Neural cell (in vitro differentiated cells): ENCODE measurements at regions not wholly inside any gene's neighbourhood (a gene's known extent, or its start where the extent isn't known, plus 50 kb on each side); places are given as distances from the start of the nearest gene placed in this dataset.

Experiments used
- CTCF ChIP-seq: fragments of 450-650 bp; IDR thresholded peaks from 2 replicates; pipeline ENCODE4 v1.5.1; 2014; ENCODE audit warnings: antibody characterized with exemption, mild to moderate bottlenecking, moderate library complexity; ENCODE audit not compliant: poor library complexity, severe bottlenecking
- EP300 ChIP-seq: fragments of 450-650 bp; conservative IDR thresholded peaks from 2 replicates; pipeline ENCODE4 v1.6.1; 2014; ENCODE audit warnings: antibody characterized with exemption, mild to moderate bottlenecking, moderate library complexity; ENCODE audit not compliant: poor library complexity, severe bottlenecking
- EZH2 ChIP-seq: fragments of 200-600, 300-800 bp; shearing (Covaris generic), sonication (generic); IDR thresholded peaks from 2 replicates; pipeline ENCODE4 v1.6.1; 2014; ENCODE audit warnings: antibody characterized with exemption, low read length, borderline replicate concordance, mild to moderate bottlenecking; ENCODE audit not compliant: insufficient read depth, poor library complexity, severe bottlenecking
- POLR2AphosphoS5 ChIP-seq: IDR thresholded peaks from 2 replicates; pipeline ENCODE4 v1.6.1; 2012
- RAD21 ChIP-seq: fragments of 450-650 bp; conservative IDR thresholded peaks from 2 replicates; pipeline ENCODE4 v1.6.1; 2014; ENCODE audit warnings: antibody characterized with exemption, mild to moderate bottlenecking, moderate library complexity
- REST ChIP-seq: IDR thresholded peaks from 2 replicates; pipeline ENCODE4 v1.6.1; 2012; ENCODE audit warnings: borderline replicate concordance
- SMC3 ChIP-seq: fragments of 450-650 bp; conservative IDR thresholded peaks from 2 replicates; pipeline ENCODE4 v1.6.1; 2014; ENCODE audit warnings: antibody characterized with exemption, mild to moderate bottlenecking, moderate library complexity; ENCODE audit not compliant: poor library complexity
- TAF1 ChIP-seq: IDR thresholded peaks from 2 replicates; pipeline ENCODE4 v1.6.1; 2012; ENCODE audit warnings: low read depth

GRCh38 chr5:130287438-130287837 is 383.2 kb downstream of the CHSY3 start:
- TF ChIP-seq EP300 = no peak
- no peak for TF ChIP-seq CTCF
- no peak for TF ChIP-seq REST
- TF ChIP-seq SMC3 = no peak
- TF ChIP-seq TAF1 = no peak
- TF ChIP-seq RAD21 = no peak
- no peak for TF ChIP-seq EZH2
- TF ChIP-seq POLR2AphosphoS5 = no peak
